Mesenchymal stem cell (in vitro differentiated cells and primary cell): ENCODE measurements at regions not wholly inside any gene's neighbourhood (a gene's known extent, or its start where the extent isn't known, plus 50 kb on each side); places are given as distances from the start of the nearest gene placed in this dataset.
A peak's percentile ranks its signal among the peaks of the same experiment; 100 is the strongest.
"Not testable (repeated sequence)": the region's sequence is repeated elsewhere in the genome, so short reads cannot be mapped to it uniquely, and the experiment has no call there.

ENCODE experiments used
- DNase-seq: peaks from one replicate; pipeline ENCODE4 v3.0.0-alpha.2; 2013
- H2AFZ ChIP-seq: one replicate; pipeline ENCODE4 v1.6.1; 2013; ENCODE audit warnings: low read depth, mild to moderate bottlenecking, control low read depth, inconsistent platforms, low read length, moderate library complexity
- H2AK5ac ChIP-seq: 2 replicates; pipeline ENCODE4 v1.6.1; 2013; ENCODE audit warnings: low read length, moderate library complexity, mild to moderate bottlenecking, inconsistent platforms; ENCODE audit not compliant: severe bottlenecking
- H2BK120ac ChIP-seq: one replicate; pipeline ENCODE4 v1.6.1; 2013; ENCODE audit warnings: low read depth, mild to moderate bottlenecking, inconsistent platforms, low read length, moderate library complexity
- H2BK12ac ChIP-seq, 2 experiments: one replicate each; pipeline ENCODE4 v1.6.1; 2013; ENCODE audit warnings: inconsistent platforms in 2 of 2, low read length in 2 of 2, mild to moderate bottlenecking in 2 of 2, moderate library complexity in 2 of 2, control low read depth in 1 of 2
- H2BK15ac ChIP-seq: one replicate; pipeline ENCODE4 v1.6.1; 2013; ENCODE audit warnings: mild to moderate bottlenecking, low read depth, inconsistent platforms; ENCODE audit not compliant: poor library complexity, severe bottlenecking
- H2BK5ac ChIP-seq: 2 replicates; pipeline ENCODE4 v1.6.1; 2013; ENCODE audit warnings: low read depth, mild to moderate bottlenecking, low read length, control low read depth, inconsistent platforms; ENCODE audit not compliant: poor library complexity, severe bottlenecking
- H3K14ac ChIP-seq, 2 experiments: one replicate each; pipeline ENCODE4 v1.6.1; 2013; ENCODE audit warnings: inconsistent platforms in 2 of 2, low read length in 2 of 2, control low read depth in 1 of 2, mild to moderate bottlenecking in 1 of 2, moderate library complexity in 1 of 2
- H3K18ac ChIP-seq, 2 experiments: one replicate each; pipeline ENCODE4 v1.6.1; 2013; ENCODE audit warnings: inconsistent platforms in 2 of 2, low read length in 2 of 2, control low read depth in 1 of 2, low read depth in 1 of 2, mild to moderate bottlenecking in 1 of 2
- H3K23ac ChIP-seq, 2 experiments: one replicate each; pipeline ENCODE4 v1.6.1; 2013; ENCODE audit warnings: inconsistent platforms in 2 of 2, low read length in 2 of 2, mild to moderate bottlenecking in 2 of 2, moderate library complexity in 2 of 2, control low read depth in 1 of 2
- H3K27ac ChIP-seq: 2 replicates; pipeline ENCODE4 v1.5.1; 2013; ENCODE audit warnings: mild to moderate bottlenecking, moderate library complexity, low read length, control low read depth, inconsistent platforms; ENCODE audit not compliant: poor library complexity, severe bottlenecking
- H3K27me3 ChIP-seq, 2 experiments: 2 replicates each; pipeline versions ENCODE4 v1.6.1 to v1.7.0; 2013; ENCODE audit warnings: low read length in 2 of 2, mild to moderate bottlenecking in 2 of 2, moderate library complexity in 2 of 2, control low read depth in 1 of 2, inconsistent platforms in 1 of 2; ENCODE audit not compliant: control insufficient read depth in 1 of 2, insufficient read depth in 1 of 2
- H3K36me3 ChIP-seq, 2 experiments: 2 replicates each; pipeline versions ENCODE4 v1.6.1 to v1.7.0; 2013; ENCODE audit warnings: low read length in 2 of 2, control low read depth in 1 of 2, inconsistent platforms in 1 of 2, low read depth in 1 of 2, mild to moderate bottlenecking in 1 of 2; ENCODE audit not compliant: insufficient read depth in 2 of 2, control insufficient read depth in 1 of 2
- H3K4ac ChIP-seq, 2 experiments: one replicate each; pipeline ENCODE4 v1.6.1; 2013; ENCODE audit warnings: inconsistent platforms in 2 of 2, low read length in 2 of 2, mild to moderate bottlenecking in 2 of 2, moderate library complexity in 2 of 2, control low read depth in 1 of 2, low read depth in 1 of 2
- H3K4me1 ChIP-seq: 2 replicates; pipeline ENCODE4 v1.6.1; 2013; ENCODE audit warnings: low read depth, low read length, control low read depth; ENCODE audit not compliant: control insufficient read depth, insufficient read depth
- H3K4me2 ChIP-seq: 2 replicates; pipeline ENCODE4 v1.6.1; 2013; ENCODE audit warnings: low read length, mild to moderate bottlenecking, inconsistent platforms; ENCODE audit not compliant: poor library complexity, severe bottlenecking
- H3K4me3 ChIP-seq, 2 experiments: 2 replicates each; pipeline versions ENCODE4 v1.5.1 to v1.7.0; 2013; ENCODE audit warnings: low read length in 2 of 2, mild to moderate bottlenecking in 2 of 2, control low read depth in 1 of 2, low read depth in 1 of 2; ENCODE audit not compliant: insufficient read depth in 1 of 2
- H3K79me1 ChIP-seq: replicated peaks from 2 replicates; pipeline ENCODE4 v1.6.1; 2013; ENCODE audit warnings: mild to moderate bottlenecking, control low read depth, low read length, inconsistent platforms; ENCODE audit not compliant: poor library complexity, severe bottlenecking
- H3K9ac ChIP-seq: 2 replicates; pipeline ENCODE4 v1.7.0; 2013; ENCODE audit warnings: mild to moderate bottlenecking, low read length, moderate library complexity
- H3K9me3 ChIP-seq: 2 replicates; pipeline ENCODE4 v1.7.0; 2013; ENCODE audit warnings: mild to moderate bottlenecking, low read length; ENCODE audit not compliant: control insufficient read depth
- H4K8ac ChIP-seq: one replicate; pipeline ENCODE4 v1.6.1; 2013; ENCODE audit warnings: inconsistent platforms, mild to moderate bottlenecking, low read length, moderate library complexity
- H4K91ac ChIP-seq: one replicate; pipeline ENCODE4 v1.6.1; 2013; ENCODE audit warnings: mild to moderate bottlenecking, low read length, inconsistent platforms
- WGBS: methylation state at CpG from one replicate; pipeline ENCODE4 v1.1.7; 2013; ENCODE audit warnings: mixed read lengths; 5-methylcytosine and 5-hydroxymethylcytosine counted together

DNA sequence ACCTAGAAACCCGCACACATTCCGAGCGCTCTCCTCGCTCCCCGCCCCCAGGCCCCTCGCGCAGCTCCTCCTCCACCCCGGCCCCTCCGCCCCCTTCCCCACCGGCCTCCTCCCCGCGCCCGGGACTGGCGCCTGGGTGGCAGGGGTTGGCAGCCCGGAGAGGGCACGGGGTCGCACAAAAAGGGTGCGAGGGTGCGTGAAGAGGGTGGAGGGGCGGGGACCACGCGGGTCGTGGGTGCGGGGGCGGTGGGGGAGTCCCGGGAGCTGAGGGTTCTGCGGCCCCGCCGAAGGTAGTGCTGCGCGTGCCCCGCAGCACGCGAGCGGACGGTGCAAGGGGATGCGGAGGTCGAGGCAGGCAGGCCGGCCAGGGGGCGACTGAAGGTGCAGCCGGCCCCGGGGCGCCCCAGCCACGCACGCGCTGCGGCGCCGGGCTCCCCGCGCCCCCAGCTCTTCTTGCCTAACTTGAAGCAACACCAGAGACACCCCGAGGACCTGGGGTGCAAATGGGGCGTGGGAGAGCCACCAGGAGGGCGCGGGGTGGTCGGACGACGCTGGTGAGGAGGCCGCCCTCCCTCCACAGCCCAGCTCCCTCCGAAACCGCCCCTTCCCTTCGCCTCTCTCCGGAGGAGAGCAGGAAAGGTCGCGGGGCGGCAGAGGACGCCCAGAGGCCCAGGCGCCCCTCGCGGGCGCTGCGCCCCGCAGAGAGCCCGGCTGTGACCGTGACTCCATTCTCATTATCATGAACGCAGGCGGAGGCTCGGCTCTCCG is 174.7 kb downstream of the ATP6V0E2 start:
- H3K23ac ChIP-seq, H3K27ac ChIP-seq, H2BK5ac ChIP-seq, H3K14ac ChIP-seq, H4K8ac ChIP-seq, H3K9ac ChIP-seq, H2AFZ ChIP-seq, H3K18ac ChIP-seq, H4K91ac ChIP-seq, H2BK15ac ChIP-seq, H3K36me3 ChIP-seq, H2BK12ac ChIP-seq, H2BK120ac ChIP-seq, H3K4ac ChIP-seq, H3K27me3 ChIP-seq, DNase-seq, H3K4me3 ChIP-seq, H3K9me3 ChIP-seq, H2AK5ac ChIP-seq, H3K79me1 ChIP-seq: not testable (repeated sequence)
- Histone ChIP-seq H3K4me1 (peaks cover 16% of the 10 kb centered on the region), H3K4me2 (peak overlapping the region; percentile 84)
- WGBS = 0% methylated on average over 3 of the region's 79 CpGs

DNA sequence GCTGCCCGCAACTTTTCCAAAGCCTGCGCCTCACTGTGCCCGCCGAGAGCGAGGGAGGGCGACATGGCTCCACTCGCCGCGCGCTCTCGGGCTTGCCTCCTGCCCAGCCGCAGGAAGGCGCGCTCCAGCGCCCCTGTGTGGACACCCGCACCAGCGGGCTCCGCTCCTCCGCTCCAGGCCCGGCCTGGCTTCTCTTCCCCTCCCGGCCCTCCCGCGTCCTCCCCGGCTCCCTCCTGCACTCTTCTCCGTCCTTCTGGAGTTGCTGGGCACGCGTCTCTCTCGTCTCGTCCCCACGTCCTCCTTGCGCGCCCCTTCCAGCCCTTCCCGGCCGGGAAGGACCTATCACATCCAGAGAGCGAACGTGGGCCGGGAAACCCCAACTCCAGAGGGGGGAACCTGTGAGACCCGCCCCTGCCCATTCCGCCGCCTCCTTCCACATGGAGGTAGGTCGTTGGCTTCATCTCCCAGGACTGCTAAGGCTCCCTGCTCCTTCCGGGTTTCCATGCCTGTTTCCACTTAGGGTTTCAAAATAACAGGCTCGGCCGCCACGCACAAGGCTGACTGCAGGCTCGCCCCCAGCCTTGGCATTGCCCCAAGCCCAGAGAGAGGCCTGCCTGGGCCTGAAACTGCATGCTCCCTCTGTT is 175.4 kb downstream of the ATP6V0E2 start:
- not testable (repeated sequence) for H3K23ac ChIP-seq, H3K79me1 ChIP-seq, H3K27ac ChIP-seq, H2AFZ ChIP-seq, H3K27me3 ChIP-seq, H3K9me3 ChIP-seq, H3K4me3 ChIP-seq, H3K36me3 ChIP-seq, DNase-seq, H2BK5ac ChIP-seq, H2BK12ac ChIP-seq, H3K14ac ChIP-seq, H4K8ac ChIP-seq, H3K18ac ChIP-seq, H4K91ac ChIP-seq, H2AK5ac ChIP-seq, H2BK120ac ChIP-seq, H3K4ac ChIP-seq, H2BK15ac ChIP-seq
- WGBS = 10% methylated on average over 26 of the region's 46 CpGs
- H3K4me1 ChIP-seq = peaks cover 16% of the 10 kb centered on the region
- H3K4me2 ChIP-seq = peak overlapping the region; percentile 84
- H3K9ac ChIP-seq = peak overlapping the region; percentile 22

DNA sequence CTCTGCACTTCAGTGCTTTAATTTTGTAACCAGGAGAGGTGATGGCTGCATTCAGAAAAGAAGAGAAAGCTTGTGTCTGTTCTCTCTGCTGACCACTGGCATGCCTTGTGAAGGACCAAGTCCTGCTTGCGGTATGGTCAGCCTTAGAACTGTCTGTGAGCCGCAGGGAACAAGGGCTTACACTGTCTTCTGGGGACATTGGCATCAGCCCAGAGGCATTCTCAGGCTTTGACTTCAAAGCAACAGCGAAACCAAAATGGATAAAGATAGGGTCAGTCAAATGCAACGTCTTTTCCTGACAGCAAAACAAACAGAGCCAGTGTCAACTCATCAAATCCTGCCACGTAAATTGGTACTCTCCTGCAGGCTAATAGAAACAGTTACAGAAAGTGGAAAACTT is 179.6 kb downstream of the ATP6V0E2 start:
- H3K23ac ChIP-seq, H4K91ac ChIP-seq, DNase-seq, H2BK12ac ChIP-seq, H3K36me3 ChIP-seq, H3K27me3 ChIP-seq, H2BK15ac ChIP-seq, H2AK5ac ChIP-seq, H3K4me1 ChIP-seq, H3K27ac ChIP-seq, H3K9me3 ChIP-seq, H4K8ac ChIP-seq, H3K4ac ChIP-seq, H2BK120ac ChIP-seq, H2BK5ac ChIP-seq, H3K9ac ChIP-seq, H3K4me2 ChIP-seq, H3K14ac ChIP-seq, H3K4me3 ChIP-seq, H3K79me1 ChIP-seq, H3K18ac ChIP-seq, H2AFZ ChIP-seq: not testable (repeated sequence)
- WGBS = 69% methylated on average over 5 of the region's 5 CpGs

DNA sequence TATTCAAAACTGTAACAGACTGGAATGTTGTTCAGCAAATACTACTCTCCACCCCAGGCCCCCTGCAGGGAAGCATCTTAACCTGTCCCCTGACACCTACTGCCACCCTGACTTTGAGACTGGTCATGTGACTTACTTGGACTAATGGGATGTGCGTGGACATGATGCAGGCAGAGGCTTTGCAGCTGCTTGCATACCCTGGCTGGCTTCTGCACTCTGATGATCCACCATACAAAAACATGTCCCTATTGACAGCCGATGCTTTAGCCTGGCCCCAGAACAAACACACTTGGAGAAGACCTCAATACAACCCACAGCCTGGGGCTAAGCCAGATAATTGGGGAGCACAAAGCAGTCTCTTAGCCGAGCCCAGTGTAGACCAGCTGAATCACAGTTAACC is 180.5 kb downstream of the ATP6V0E2 start:
- H3K4me3 ChIP-seq, H2BK12ac ChIP-seq, H2AFZ ChIP-seq, H3K9me3 ChIP-seq, H3K4me2 ChIP-seq, H2BK120ac ChIP-seq, H2AK5ac ChIP-seq, H4K8ac ChIP-seq, H3K36me3 ChIP-seq, H3K23ac ChIP-seq, H3K4ac ChIP-seq, H4K91ac ChIP-seq, H2BK5ac ChIP-seq, H3K4me1 ChIP-seq, H3K27ac ChIP-seq, H2BK15ac ChIP-seq, H3K79me1 ChIP-seq, H3K9ac ChIP-seq, H3K14ac ChIP-seq, H3K18ac ChIP-seq, H3K27me3 ChIP-seq, DNase-seq: not testable (repeated sequence)
- 70% methylated on average over 2 of the region's 3 CpGs for WGBS
